ENCODE measurements at regions not wholly inside any gene's neighbourhood (a gene's known extent, or its start where the extent isn't known, plus 50 kb on each side); places are given as distances from the start of the nearest gene placed in this dataset.
A peak's percentile ranks its signal among the peaks of the same experiment; 100 is the strongest.

GRCh38 chr15:87606971-87607370 lies 649.6 kb downstream of the NTRK3 start:
- Histone ChIP-seq H3K27me3 (no peaks in the 10 kb centered on the region), H3K4me3 (no peak overlapping the region), H3K36me3 (no peaks in the 10 kb centered on the region), H3K4me1 (peaks cover 0 to 4% of the 10 kb centered on the region in 2 donors), H3K27ac (no peak overlapping the region), H3K9me3 (no peaks in the 10 kb centered on the region)
- in situ Hi-C loops (cut with MboI; ENCODE audit: low sequenced_read_pairs in 4 of 4) (loop anchor here in 1 of 4 donors (25.0 kb wide), 1 partner anchor 995 kb away; no protein-coding TSS in a partner anchor), intact Hi-C loops (cut with DNase I; ENCODE audit: low total_unique reads) (no loop called here)
- TF ChIP-seq CTCF (IDR thresholded peaks at IDR 0.05 in 4 of 5, conservative IDR thresholded peaks at IDR 0.05 in 1 of 5) (no peak), POLR2A (IDR thresholded peaks at IDR 0.05) (no peak)
- DNase-seq, result no peak
- no peak for ATAC-seq

- DNase-seq (no peak), ATAC-seq (no peak)
- no peak for TF ChIP-seq POLR2A (IDR thresholded peaks at IDR 0.05)
- peak; percentile 14 to 49 (median 28) for TF ChIP-seq CTCF (IDR thresholded peaks at IDR 0.05 in 4 of 5, conservative IDR thresholded peaks at IDR 0.05 in 1 of 5)
- intact Hi-C loops (cut with DNase I; ENCODE audit: low total_unique reads), result loop anchor here (5.0 kb wide), 1 partner anchor 983 kb away; no protein-coding TSS in a partner anchor
- in situ Hi-C loops (cut with MboI; ENCODE audit: low sequenced_read_pairs in 4 of 4), result loop anchor here in 1 of 4 donors (25.0 kb wide), 1 partner anchor 993 kb away; no protein-coding TSS in a partner anchor
- H3K27me3 ChIP-seq, result no peaks in the 10 kb centered on the region
- H3K4me1 ChIP-seq, result peaks cover 0 to 4% of the 10 kb centered on the region in 2 donors
- no peaks in the 10 kb centered on the region for H3K9me3 ChIP-seq
- no peak overlapping the region for H3K27ac ChIP-seq
- no peaks in the 10 kb centered on the region for H3K36me3 ChIP-seq
- H3K4me3 ChIP-seq, result no peak overlapping the region
Measured at GRCh38 chr15:87604857-87605446, 651.6 kb downstream of the NTRK3 start.

DNA sequence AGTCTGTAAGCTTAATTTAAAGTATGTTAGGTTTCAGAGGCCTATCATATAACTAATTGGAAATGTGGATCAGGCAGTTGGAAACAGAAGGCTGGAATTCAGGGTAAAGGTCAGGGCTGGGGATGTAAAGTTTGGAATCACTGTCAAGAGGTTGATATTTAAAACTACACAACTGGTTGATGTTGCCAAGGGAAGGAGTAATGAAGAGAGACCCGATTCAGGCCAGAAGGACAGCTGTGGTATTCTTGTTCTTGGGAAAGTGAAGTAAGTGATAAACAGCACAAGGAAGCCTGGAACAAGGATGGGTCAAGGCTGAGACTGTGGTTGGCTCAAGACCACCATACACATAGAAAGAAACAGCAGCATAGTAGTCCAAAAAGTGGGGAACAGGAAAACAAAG lies 654.2 kb downstream of the NTRK3 start:
- no peak for DNase-seq
- Histone ChIP-seq H3K4me1 (peaks cover 0 to 4% of the 10 kb centered on the region in 2 donors), H3K36me3 (no peaks in the 10 kb centered on the region), H3K27me3 (no peaks in the 10 kb centered on the region), H3K27ac (no peak overlapping the region), H3K4me3 (no peak overlapping the region), H3K9me3 (no peaks in the 10 kb centered on the region)
- intact Hi-C loops (cut with DNase I; ENCODE audit: low total_unique reads), result loop anchor here (5.0 kb wide), 1 partner anchor 980 kb away; no protein-coding TSS in a partner anchor
- ATAC-seq, result no peak
- TF ChIP-seq CTCF (IDR thresholded peaks at IDR 0.05 in 4 of 5, conservative IDR thresholded peaks at IDR 0.05 in 1 of 5), result no peak
- TF ChIP-seq POLR2A (IDR thresholded peaks at IDR 0.05), result no peak
- in situ Hi-C loops (cut with MboI; ENCODE audit: low sequenced_read_pairs in 4 of 4), result loop anchor here in 1 of 4 donors (25.0 kb wide), 1 partner anchor 990 kb away; no protein-coding TSS in a partner anchor

DNA sequence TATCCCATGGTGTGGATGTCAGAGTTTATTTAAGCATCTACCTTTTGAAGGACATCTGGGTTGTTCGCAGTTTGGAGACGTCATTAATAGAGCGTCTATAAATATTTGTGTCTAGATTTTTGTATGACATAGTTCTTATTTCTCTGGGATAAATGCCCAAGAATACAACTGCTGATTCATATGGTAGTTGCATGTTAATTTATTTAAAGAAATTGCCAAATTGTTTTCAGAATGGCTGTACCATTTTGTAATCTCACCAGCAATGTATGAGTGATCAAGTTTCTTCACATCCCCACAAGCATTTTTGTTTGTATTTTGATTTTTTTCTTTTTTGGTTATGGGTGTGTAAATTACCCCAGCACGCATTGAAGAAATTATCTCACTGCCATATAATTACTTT lies 656.9 kb downstream of the NTRK3 start:
- no peak overlapping the region for H3K4me3 ChIP-seq
- intact Hi-C loops (cut with DNase I; ENCODE audit: low total_unique reads) (loop anchor here (5.0 kb wide), 1 partner anchor 977 kb away; no protein-coding TSS in a partner anchor), in situ Hi-C loops (cut with MboI; ENCODE audit: low sequenced_read_pairs in 4 of 4) (loop anchor here in 1 of 4 donors (25.0 kb wide), 1 partner anchor 987 kb away; no protein-coding TSS in a partner anchor)
- TF ChIP-seq POLR2A (IDR thresholded peaks at IDR 0.05) (no peak), CTCF (IDR thresholded peaks at IDR 0.05 in 4 of 5, conservative IDR thresholded peaks at IDR 0.05 in 1 of 5) (no peak)
- peaks cover 0 to 4% of the 10 kb centered on the region in 2 donors for H3K4me1 ChIP-seq
- no peaks in the 10 kb centered on the region for H3K27me3 ChIP-seq
- ATAC-seq (no peak), DNase-seq (no peak)
- H3K36me3 ChIP-seq, result no peaks in the 10 kb centered on the region
- no peak overlapping the region for H3K27ac ChIP-seq
- no peaks in the 10 kb centered on the region for H3K9me3 ChIP-seq
